ENCODE measurements at regions not wholly inside any gene's neighbourhood (a gene's known extent, or its start where the extent isn't known, plus 50 kb on each side); places are given as distances from the start of the nearest gene placed in this dataset.

DNA sequence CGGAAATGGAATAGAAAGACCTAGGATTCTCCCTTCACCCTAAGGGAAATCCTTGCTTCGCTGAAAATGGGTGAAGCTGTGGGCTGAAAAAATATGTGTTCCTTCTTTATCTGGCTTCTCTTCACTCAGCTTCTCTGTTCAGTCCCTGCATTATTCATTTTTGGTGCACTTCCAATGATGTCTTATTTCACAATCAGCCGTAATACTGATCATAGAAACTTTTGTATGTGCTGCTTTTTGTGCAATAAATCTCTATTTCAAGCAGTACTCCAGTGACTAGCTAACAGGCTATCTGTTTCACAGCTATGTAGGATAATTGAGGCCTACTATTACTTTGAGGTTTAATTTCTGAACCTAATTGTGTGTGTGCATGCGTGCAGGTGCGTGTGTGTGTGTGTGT lies 144.6 kb downstream of the FOXL1 start (continued):
- TF ChIP-seq GABPB1 (CRISPR knock-in tag; IDR thresholded peaks at IDR 0.05): no peak
- no peak for TF ChIP-seq TEAD4 (CRISPR knock-in tag; IDR thresholded peaks at IDR 0.05)
- no peak for TF ChIP-seq NR1H2 (CRISPR knock-in tag; IDR thresholded peaks at IDR 0.05)
- no peak for TF ChIP-seq ZBTB43 (CRISPR knock-in tag; IDR thresholded peaks at IDR 0.05)
- no peak for TF ChIP-seq KAT7 (CRISPR knock-in tag; IDR thresholded peaks at IDR 0.05; ENCODE audit: borderline replicate concordance)

GRCh38 chr16:86723689-86724088 lies 145.3 kb downstream of the FOXL1 start:
- Mint-ChIP-seq H3K9me3 (0 out of 2 replicates have a peak, but pooled peaks cover 3% of the 10 kb centered on the region), H3K4me3 (no peak overlapping the region), H3K36me3 (no peaks in the 10 kb centered on the region), H3K27ac (no peak overlapping the region), H3K27me3 (ENCODE audit: low read depth) (peaks cover 7% of the 10 kb centered on the region; the same call in 1 of the 2 replicates), H3K4me1 (peaks cover 24% of the 10 kb centered on the region)
- DNase-seq (ENCODE audit: low spot score) (peak; percentile 47), ATAC-seq (peak; percentile 98)
- POLR2A ChIA-PET: no interaction called here
- TF ChIP-seq NFYB (CRISPR knock-in tag; conservative IDR thresholded peaks at IDR 0.05; ENCODE audit: low read depth) (peak; percentile 86), FOXP1 (CRISPR knock-in tag; IDR thresholded peaks at IDR 0.05; ENCODE audit: borderline replicate concordance) (no peak)
- CTCF ChIA-PET: interaction anchor here (1.0 to 1.1 kb wide), 2 partner anchors 10 to 147 kb away, joined by 3 read pairs; no protein-coding TSS in a partner anchor

DNA sequence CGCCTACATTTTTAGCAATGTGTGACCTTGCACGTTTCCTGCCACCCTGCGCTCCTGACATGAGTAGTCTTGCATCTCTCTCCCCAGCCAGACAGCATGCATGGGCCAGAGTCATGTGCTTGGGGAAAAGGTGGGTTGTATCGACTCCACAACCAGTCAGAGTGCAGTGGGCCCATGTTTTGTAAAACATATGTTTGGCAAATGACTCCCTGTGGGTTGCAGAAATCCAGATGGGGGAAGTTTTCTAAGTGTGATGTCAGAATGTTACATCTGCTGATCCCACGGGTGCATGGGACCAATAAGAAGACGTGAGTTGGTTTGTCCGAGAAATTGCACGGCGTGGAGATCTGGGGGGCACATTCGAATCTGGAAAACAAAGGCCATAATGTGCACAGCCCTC lies 147.1 kb downstream of the FOXL1 start:
- TF ChIP-seq CDX4 (CRISPR knock-in tag; IDR thresholded peaks at IDR 0.05; ENCODE audit: borderline replicate concordance) (no peak), NFE2L1 (CRISPR knock-in tag; IDR thresholded peaks at IDR 0.05) (no peak), ZMAT4 (CRISPR knock-in tag; IDR thresholded peaks at IDR 0.05) (no peak), NR1H2 (CRISPR knock-in tag; IDR thresholded peaks at IDR 0.05) (no peak), E2F5 (CRISPR knock-in tag; IDR thresholded peaks at IDR 0.05) (no peak), KAT7 (CRISPR knock-in tag; IDR thresholded peaks at IDR 0.05; ENCODE audit: borderline replicate concordance) (no peak), TP53 (CRISPR knock-in tag; IDR thresholded peaks at IDR 0.05) (no peak), SOX15 (CRISPR knock-in tag; IDR thresholded peaks at IDR 0.05) (no peak)
- TF ChIP-seq, protein P1, sequence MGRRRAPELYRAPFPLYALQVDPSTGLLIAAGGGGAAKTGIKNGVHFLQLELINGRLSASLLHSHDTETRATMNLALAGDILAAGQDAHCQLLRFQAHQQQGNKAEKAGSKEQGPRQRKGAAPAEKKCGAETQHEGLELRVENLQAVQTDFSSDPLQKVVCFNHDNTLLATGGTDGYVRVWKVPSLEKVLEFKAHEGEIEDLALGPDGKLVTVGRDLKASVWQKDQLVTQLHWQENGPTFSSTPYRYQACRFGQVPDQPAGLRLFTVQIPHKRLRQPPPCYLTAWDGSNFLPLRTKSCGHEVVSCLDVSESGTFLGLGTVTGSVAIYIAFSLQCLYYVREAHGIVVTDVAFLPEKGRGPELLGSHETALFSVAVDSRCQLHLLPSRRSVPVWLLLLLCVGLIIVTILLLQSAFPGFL (CRISPR knock-in tag; IDR thresholded peaks at IDR 0.05; ENCODE audit: borderline replicate concordance): no peak
- TF ChIP-seq, protein P2, sequence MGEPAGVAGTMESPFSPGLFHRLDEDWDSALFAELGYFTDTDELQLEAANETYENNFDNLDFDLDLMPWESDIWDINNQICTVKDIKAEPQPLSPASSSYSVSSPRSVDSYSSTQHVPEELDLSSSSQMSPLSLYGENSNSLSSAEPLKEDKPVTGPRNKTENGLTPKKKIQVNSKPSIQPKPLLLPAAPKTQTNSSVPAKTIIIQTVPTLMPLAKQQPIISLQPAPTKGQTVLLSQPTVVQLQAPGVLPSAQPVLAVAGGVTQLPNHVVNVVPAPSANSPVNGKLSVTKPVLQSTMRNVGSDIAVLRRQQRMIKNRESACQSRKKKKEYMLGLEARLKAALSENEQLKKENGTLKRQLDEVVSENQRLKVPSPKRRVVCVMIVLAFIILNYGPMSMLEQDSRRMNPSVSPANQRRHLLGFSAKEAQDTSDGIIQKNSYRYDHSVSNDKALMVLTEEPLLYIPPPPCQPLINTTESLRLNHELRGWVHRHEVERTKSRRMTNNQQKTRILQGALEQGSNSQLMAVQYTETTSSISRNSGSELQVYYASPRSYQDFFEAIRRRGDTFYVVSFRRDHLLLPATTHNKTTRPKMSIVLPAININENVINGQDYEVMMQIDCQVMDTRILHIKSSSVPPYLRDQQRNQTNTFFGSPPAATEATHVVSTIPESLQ (CRISPR knock-in tag; IDR thresholded peaks at IDR 0.05): no peak
- Mint-ChIP-seq H3K9me3 (0 out of 2 replicates have a peak, but pooled peaks cover 3% of the 10 kb centered on the region), H3K27me3 (ENCODE audit: low read depth) (peaks cover 7% of the 10 kb centered on the region), H3K27ac (no peak overlapping the region), H3K36me3 (no peaks in the 10 kb centered on the region), H3K4me1 (peaks cover 16% of the 10 kb centered on the region), H3K4me3 (no peak overlapping the region)
- POLR2A ChIA-PET: no interaction called here
- DNase-seq (ENCODE audit: low spot score) (no peak), ATAC-seq (no peak)
- CTCF ChIA-PET: no interaction called here
